ENCODE measurements at regions not wholly inside any gene's neighbourhood (a gene's known extent, or its start where the extent isn't known, plus 50 kb on each side); places are given as distances from the start of the nearest gene placed in this dataset.

DNA sequence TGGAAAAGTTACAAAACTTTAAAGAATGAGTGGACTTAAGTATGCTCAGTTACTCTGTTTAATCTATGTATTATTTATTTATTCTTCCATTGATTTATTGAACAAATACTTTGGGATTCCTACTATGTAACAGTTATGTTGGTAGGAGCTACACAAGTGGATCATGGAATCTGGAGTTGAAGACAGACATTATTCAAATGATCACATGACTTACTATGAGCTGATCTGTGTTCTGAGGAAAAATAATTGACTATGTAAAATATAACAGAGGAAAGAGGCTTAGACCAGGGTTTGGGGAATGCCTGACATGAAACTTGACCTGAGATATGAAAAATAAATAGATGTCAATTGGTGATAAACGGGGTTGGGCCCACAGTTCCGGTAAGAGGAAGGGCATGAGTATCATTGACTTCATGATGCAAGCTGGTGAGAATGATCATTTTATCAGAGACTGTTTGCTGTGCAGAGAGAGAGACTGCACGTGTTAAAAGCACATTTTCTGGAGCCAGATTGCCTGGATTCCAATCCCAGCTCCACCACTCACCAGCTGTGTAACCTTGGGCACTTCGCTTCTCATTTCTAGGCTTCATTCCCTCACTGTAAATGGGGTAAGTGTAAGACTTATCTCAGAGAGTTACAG lies 179.0 kb downstream of the SPCS3 start:
- 35 to 54% (median 44%) methylated on average over 4 of the region's 4 CpGs for WGBS, 4 donors
- H3K27ac ChIP-seq = no peak overlapping the region
- H3K9me3 ChIP-seq = peaks cover 0 to 4% (median 0%) of the 10 kb centered on the region in 12 donors
- intact Hi-C loops (cut with DNase I) = loop anchor here in 4 of 10 donors (10.0 kb wide), 1 partner anchor 114 kb away; no protein-coding TSS in a partner anchor
- no peak overlapping the region for H3K4me3 ChIP-seq
- TF ChIP-seq, protein P1, sequence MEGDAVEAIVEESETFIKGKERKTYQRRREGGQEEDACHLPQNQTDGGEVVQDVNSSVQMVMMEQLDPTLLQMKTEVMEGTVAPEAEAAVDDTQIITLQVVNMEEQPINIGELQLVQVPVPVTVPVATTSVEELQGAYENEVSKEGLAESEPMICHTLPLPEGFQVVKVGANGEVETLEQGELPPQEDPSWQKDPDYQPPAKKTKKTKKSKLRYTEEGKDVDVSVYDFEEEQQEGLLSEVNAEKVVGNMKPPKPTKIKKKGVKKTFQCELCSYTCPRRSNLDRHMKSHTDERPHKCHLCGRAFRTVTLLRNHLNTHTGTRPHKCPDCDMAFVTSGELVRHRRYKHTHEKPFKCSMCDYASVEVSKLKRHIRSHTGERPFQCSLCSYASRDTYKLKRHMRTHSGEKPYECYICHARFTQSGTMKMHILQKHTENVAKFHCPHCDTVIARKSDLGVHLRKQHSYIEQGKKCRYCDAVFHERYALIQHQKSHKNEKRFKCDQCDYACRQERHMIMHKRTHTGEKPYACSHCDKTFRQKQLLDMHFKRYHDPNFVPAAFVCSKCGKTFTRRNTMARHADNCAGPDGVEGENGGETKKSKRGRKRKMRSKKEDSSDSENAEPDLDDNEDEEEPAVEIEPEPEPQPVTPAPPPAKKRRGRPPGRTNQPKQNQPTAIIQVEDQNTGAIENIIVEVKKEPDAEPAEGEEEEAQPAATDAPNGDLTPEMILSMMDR (IDR thresholded peaks at IDR 0.05) = no peak
- no peak for DNase-seq
- H3K27me3 ChIP-seq = no peaks in the 10 kb centered on the region
- peaks cover 0 to 5% (median 0%) of the 10 kb centered on the region in 12 donors for H3K4me1 ChIP-seq
- ATAC-seq = peak in 1 of 4 donors; percentile 20
- H3K36me3 ChIP-seq = no peaks in the 10 kb centered on the region

DNA sequence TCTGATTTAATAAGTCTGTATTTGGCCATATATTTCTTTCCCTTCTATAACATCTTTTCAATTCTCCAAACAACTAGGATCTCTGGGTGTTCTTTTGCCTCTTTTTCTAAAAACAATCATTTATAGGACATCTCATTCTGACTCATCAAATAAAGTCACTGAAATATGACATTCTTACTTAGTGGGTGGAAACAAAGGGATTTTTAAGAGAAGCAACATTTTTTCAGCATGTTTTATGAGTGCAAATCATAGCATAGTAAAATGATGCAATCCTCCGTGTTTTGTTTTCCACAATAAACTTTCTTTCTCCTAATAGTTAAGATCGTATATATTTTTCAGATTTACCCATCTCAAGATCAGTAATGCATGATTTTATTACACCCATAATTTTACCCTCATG lies 179.8 kb downstream of the SPCS3 start:
- Histone ChIP-seq H3K4me3 (no peak overlapping the region), H3K36me3 (no peaks in the 10 kb centered on the region), H3K27me3 (no peaks in the 10 kb centered on the region), H3K4me1 (peaks cover 0 to 5% (median 0%) of the 10 kb centered on the region in 12 donors), H3K9me3 (peaks cover 0 to 4% (median 0%) of the 10 kb centered on the region in 12 donors), H3K27ac (peak overlapping the region in 1 of 12 donors; percentile 6)
- 67 to 89% (median 78%) methylated on average over 2 of the region's 2 CpGs for WGBS, 4 donors
- ATAC-seq (no peak), DNase-seq (no peak)
- no peak for TF ChIP-seq POLR2A (IDR thresholded peaks at IDR 0.05)
- TF ChIP-seq, protein P1 (IDR thresholded peaks at IDR 0.05) = no peak
- intact Hi-C loops (cut with DNase I) = loop anchor here in 4 of 10 donors (10.0 kb wide), 1 partner anchor 115 kb away; no protein-coding TSS in a partner anchor

DNA sequence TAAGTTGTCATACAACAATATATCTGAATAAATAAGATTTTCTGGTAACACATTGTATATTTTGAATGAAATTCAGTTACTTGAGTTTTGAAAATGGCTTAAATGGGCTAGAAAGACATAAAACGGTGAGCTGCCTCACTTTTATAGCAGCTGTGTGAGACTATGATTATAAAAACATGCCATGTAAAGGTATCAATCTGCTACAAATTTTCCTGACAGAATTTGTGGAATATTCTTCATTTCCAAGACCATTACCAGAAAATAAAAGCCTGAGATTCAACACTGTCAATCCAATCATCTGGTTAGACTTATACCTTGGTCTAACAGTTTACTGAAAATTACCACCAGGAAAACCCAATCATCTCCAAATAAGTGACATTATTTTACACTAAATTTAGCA lies 181.1 kb downstream of the SPCS3 start:
- no peak overlapping the region for H3K27ac ChIP-seq
- H3K27me3 ChIP-seq = no peaks in the 10 kb centered on the region
- H3K36me3 ChIP-seq = no peaks in the 10 kb centered on the region
- peaks cover 0 to 4% (median 0%) of the 10 kb centered on the region in 12 donors for H3K9me3 ChIP-seq
- 81 to 85% (median 82%) methylated on average over 1 of the region's 1 CpG for WGBS, 4 donors
- ATAC-seq (no peak), DNase-seq (no peak)
- no peak overlapping the region for H3K4me3 ChIP-seq
- intact Hi-C loops (cut with DNase I) = no loop called here
- H3K4me1 ChIP-seq = peaks cover 0 to 5% (median 0%) of the 10 kb centered on the region in 12 donors
- no peak for TF ChIP-seq POLR2A (IDR thresholded peaks at IDR 0.05)
- TF ChIP-seq, protein P1 (IDR thresholded peaks at IDR 0.05) = no peak

DNA sequence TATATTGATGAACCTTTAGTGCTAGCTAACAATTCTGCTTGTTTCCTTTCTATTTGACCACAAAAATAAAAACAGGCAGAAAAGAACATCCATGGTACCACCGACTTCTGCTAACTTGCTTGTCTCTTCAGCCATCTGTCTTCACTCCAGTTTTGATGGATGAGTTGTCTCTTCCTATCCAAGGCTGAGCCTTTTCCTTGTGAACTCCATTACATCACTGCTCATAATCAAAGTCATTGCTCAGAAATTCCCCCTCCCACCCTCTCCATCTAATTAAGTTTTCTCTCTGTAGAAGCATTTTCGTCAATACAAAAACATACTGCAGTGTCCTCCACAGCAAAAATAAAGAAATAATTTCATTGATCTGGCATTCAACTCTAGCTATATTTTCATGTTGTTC lies 184.4 kb downstream of the SPCS3 start:
- Histone ChIP-seq H3K27ac (no peak overlapping the region), H3K27me3 (no peaks in the 10 kb centered on the region), H3K36me3 (no peaks in the 10 kb centered on the region), H3K9me3 (no peaks in the 10 kb centered on the region), H3K4me1 (peaks cover 0 to 5% (median 0%) of the 10 kb centered on the region in 12 donors), H3K4me3 (no peak overlapping the region)
- intact Hi-C loops (cut with DNase I) = no loop called here
- 51 to 68% (median 59%) methylated on average over 2 of the region's 2 CpGs for WGBS, 4 donors
- ATAC-seq (no peak), DNase-seq (no peak)
- no peak for TF ChIP-seq POLR2A (IDR thresholded peaks at IDR 0.05)
- TF ChIP-seq, protein P1 (IDR thresholded peaks at IDR 0.05) = no peak
